GM23248 (cell line): ENCODE measurements at regions not wholly inside any gene's neighbourhood (a gene's known extent, or its start where the extent isn't known, plus 50 kb on each side); places are given as distances from the start of the nearest gene placed in this dataset.

Experiments
- DNase-seq: peaks from one replicate; pipeline ENCODE4 v3.0.0-alpha.2; 2015
- H2AFZ ChIP-seq: fragments of 200-600 bp; sonication (generic); 2 replicates; pipeline ENCODE4 v1.6.1; 2016; ENCODE audit warnings: antibody characterized with exemption
- H3F3A ChIP-seq: fragments of 200-600 bp; sonication (generic); 2 replicates; pipeline ENCODE4 v1.6.1; 2016; ENCODE audit warnings: mild to moderate bottlenecking, antibody characterized with exemption, mixed run types; ENCODE audit not compliant: insufficient read depth
- H3K27ac ChIP-seq: fragments of 200-600 bp; sonication (generic); 2 replicates; pipeline ENCODE4 v1.5.1; 2016; ENCODE audit warnings: mild to moderate bottlenecking
- H3K27me3 ChIP-seq: fragments of 200-600 bp; sonication (generic); replicated peaks from 2 replicates; pipeline ENCODE4 v1.6.1; 2016; ENCODE audit warnings: mild to moderate bottlenecking; ENCODE audit not compliant: insufficient read depth
- H3K36me3 ChIP-seq: fragments of 200-600 bp; sonication (generic); 2 replicates; pipeline ENCODE4 v1.6.1; 2016; ENCODE audit warnings: low read depth, mild to moderate bottlenecking
- H3K4me1 ChIP-seq: fragments of 200-600 bp; sonication (generic); 2 replicates; pipeline ENCODE4 v1.6.1; 2016; ENCODE audit warnings: mild to moderate bottlenecking; ENCODE audit not compliant: insufficient read depth
- H3K4me2 ChIP-seq: fragments of 200-600 bp; sonication (generic); one replicate; pipeline ENCODE4 v1.6.1; 2016; ENCODE audit warnings: mild to moderate bottlenecking; ENCODE audit not compliant: unreplicated experiment
- H3K4me3 ChIP-seq: fragments of 200-600 bp; sonication (generic); 2 replicates; pipeline ENCODE4 v1.5.1; 2016; ENCODE audit warnings: mild to moderate bottlenecking
- H3K79me2 ChIP-seq: fragments of 200-600 bp; sonication (generic); 2 replicates; pipeline ENCODE4 v1.6.1; 2016; ENCODE audit warnings: mild to moderate bottlenecking; ENCODE audit not compliant: insufficient read depth
- H3K9ac ChIP-seq: fragments of 200-600 bp; sonication (generic); 2 replicates; pipeline ENCODE4 v1.6.1; 2016; ENCODE audit warnings: mild to moderate bottlenecking
- H3K9me2 ChIP-seq: fragments of 200-600 bp; sonication (generic); 2 replicates; pipeline ENCODE4 v1.6.1; 2016; ENCODE audit warnings: mixed run types, mild to moderate bottlenecking, moderate library complexity; ENCODE audit not compliant: insufficient read depth
- H3K9me3 ChIP-seq: fragments of 200-600 bp; sonication (generic); one replicate; pipeline ENCODE4 v1.6.1; 2017; ENCODE audit warnings: low read depth
- H4K20me1 ChIP-seq: fragments of 200-600 bp; sonication (generic); 2 replicates; pipeline ENCODE4 v1.6.0; 2016; ENCODE audit not compliant: insufficient read depth
- EZH2 ChIP-seq: fragments of 200-600 bp; sonication (generic); IDR thresholded peaks from 2 replicates; pipeline ENCODE4 v1.6.1; 2018; ENCODE audit warnings: antibody characterized with exemption, mild to moderate bottlenecking; ENCODE audit not compliant: insufficient read depth, poor library complexity, severe bottlenecking
- EZH2phosphoT487 ChIP-seq: fragments of 200-600 bp; sonication (generic); IDR thresholded peaks from 2 replicates; pipeline ENCODE4 v1.6.1; 2018; ENCODE audit warnings: antibody characterized with exemption, moderate library complexity, mild to moderate bottlenecking, low read depth; ENCODE audit not compliant: insufficient read depth
- WGBS, 2 experiments: methylation state at CpG; one replicate each; pipeline ENCODE4 v1.1.6; 2015 to 2017; ENCODE audit warnings: low lambda C conversion rate in 2 of 2, low coverage in 1 of 2; ENCODE audit errors: missing lambda C conversion rate in 2 of 2; 5-methylcytosine and 5-hydroxymethylcytosine counted together
- in situ Hi-C: fragments of 300-500 bp; cut with MboI; formaldehyde crosslinking; loops from 2 replicates; pipeline ENCODE4 v1.15.0; 2020

- Histone ChIP-seq H4K20me1 (no peaks in the 10 kb centered on the region), H3K27ac (no peak overlapping the region), H2AFZ (no peak overlapping the region), H3K79me2 (no peaks in the 10 kb centered on the region), H3K36me3 (no peaks in the 10 kb centered on the region), H3K9me2 (no peaks in the 10 kb centered on the region), H3K4me1 (no peaks in the 10 kb centered on the region), H3F3A (no peaks in the 10 kb centered on the region), H3K9ac (no peak overlapping the region), H3K9me3 (no peaks in the 10 kb centered on the region), H3K4me2 (no peak overlapping the region), H3K4me3 (no peak overlapping the region), H3K27me3 (no peaks in the 10 kb centered on the region; the same call in 1 of the 2 replicates)
- no peak for TF ChIP-seq EZH2
- TF ChIP-seq EZH2phosphoT487 = no peak
- 75 to 90% methylated on average over 1 of the region's 1 CpG for WGBS, 2 experiments
- DNase-seq = no peak
- in situ Hi-C loops = no loop called here
These were observed 816.2 kb downstream of the CDH11 start for GRCh38 chr16:64305663-64306062.

- in situ Hi-C loops = no loop called here
- DNase-seq = no peak
- H3K79me2 ChIP-seq = no peaks in the 10 kb centered on the region
- no peak overlapping the region for H2AFZ ChIP-seq
- H4K20me1 ChIP-seq = no peaks in the 10 kb centered on the region
- WGBS, 2 experiments = 51 to 68% methylated on average over 2 of the region's 2 CpGs
- H3K9ac ChIP-seq = no peak overlapping the region
- H3K4me1 ChIP-seq = no peaks in the 10 kb centered on the region
- no peak for TF ChIP-seq EZH2
- TF ChIP-seq EZH2phosphoT487 = no peak
- H3K27ac ChIP-seq = no peak overlapping the region
- no peaks in the 10 kb centered on the region for H3K9me2 ChIP-seq
- no peaks in the 10 kb centered on the region for H3K36me3 ChIP-seq
- H3K9me3 ChIP-seq = no peaks in the 10 kb centered on the region
- no peaks in the 10 kb centered on the region; the same call in 1 of the 2 replicates for H3K27me3 ChIP-seq
- H3K4me2 ChIP-seq = no peak overlapping the region
- no peak overlapping the region for H3K4me3 ChIP-seq
- H3F3A ChIP-seq = no peaks in the 10 kb centered on the region
These were observed 816.9 kb downstream of the CDH11 start for GRCh38 chr16:64304951-64305350.

GRCh38 chr16:64304396-64304795, 817.5 kb downstream of the CDH11 start:
- H3K9me3 ChIP-seq = no peaks in the 10 kb centered on the region
- H3F3A ChIP-seq = no peaks in the 10 kb centered on the region
- no peak overlapping the region for H3K27ac ChIP-seq
- no peaks in the 10 kb centered on the region for H3K9me2 ChIP-seq
- no peak overlapping the region for H3K9ac ChIP-seq
- H3K4me3 ChIP-seq = no peak overlapping the region
- 56 to 65% methylated on average over 1 of the region's 1 CpG for WGBS, 2 experiments
- in situ Hi-C loops = no loop called here
- H4K20me1 ChIP-seq = no peaks in the 10 kb centered on the region
- H3K79me2 ChIP-seq = no peaks in the 10 kb centered on the region
- no peaks in the 10 kb centered on the region for H3K36me3 ChIP-seq
- no peaks in the 10 kb centered on the region; the same call in 1 of the 2 replicates for H3K27me3 ChIP-seq
- H3K4me1 ChIP-seq = no peaks in the 10 kb centered on the region
- DNase-seq = no peak
- no peak overlapping the region for H2AFZ ChIP-seq
- no peak overlapping the region for H3K4me2 ChIP-seq
- TF ChIP-seq EZH2phosphoT487 (no peak), EZH2 (no peak)

- H3K4me2 ChIP-seq = no peak overlapping the region
- 71 to 75% methylated on average over 10 of the region's 10 CpGs for WGBS, 2 experiments
These were observed 823.8 kb downstream of the CDH11 start for GRCh38 chr16:64297863-64298600.

More at GRCh38 chr16:64297863-64298600, 823.8 kb downstream of the CDH11 start:
- H3K79me2 ChIP-seq = no peaks in the 10 kb centered on the region
- no peaks in the 10 kb centered on the region for H3F3A ChIP-seq
- DNase-seq = no peak
- no peak overlapping the region for H3K4me3 ChIP-seq
- no peak overlapping the region for H3K9ac ChIP-seq
- no peaks in the 10 kb centered on the region for H3K27me3 ChIP-seq
- H3K9me2 ChIP-seq = no peaks in the 10 kb centered on the region
- no peak overlapping the region for H3K27ac ChIP-seq
- no peak for TF ChIP-seq EZH2phosphoT487
- no peak for TF ChIP-seq EZH2
- H3K36me3 ChIP-seq = no peaks in the 10 kb centered on the region
- H3K9me3 ChIP-seq = no peaks in the 10 kb centered on the region
- H4K20me1 ChIP-seq = no peaks in the 10 kb centered on the region
- in situ Hi-C loops = no loop called here
- H3K4me1 ChIP-seq = no peaks in the 10 kb centered on the region
- no peak overlapping the region for H2AFZ ChIP-seq
